GM04503 (cell line): ENCODE measurements at regions not wholly inside any gene's neighbourhood (a gene's known extent, or its start where the extent isn't known, plus 50 kb on each side); places are given as distances from the start of the nearest gene placed in this dataset.

Experiments
- DNase-seq: peaks from one replicate; pipeline ENCODE4 v3.0.0-alpha.2; 2012; ENCODE audit warnings: low read depth

DNA sequence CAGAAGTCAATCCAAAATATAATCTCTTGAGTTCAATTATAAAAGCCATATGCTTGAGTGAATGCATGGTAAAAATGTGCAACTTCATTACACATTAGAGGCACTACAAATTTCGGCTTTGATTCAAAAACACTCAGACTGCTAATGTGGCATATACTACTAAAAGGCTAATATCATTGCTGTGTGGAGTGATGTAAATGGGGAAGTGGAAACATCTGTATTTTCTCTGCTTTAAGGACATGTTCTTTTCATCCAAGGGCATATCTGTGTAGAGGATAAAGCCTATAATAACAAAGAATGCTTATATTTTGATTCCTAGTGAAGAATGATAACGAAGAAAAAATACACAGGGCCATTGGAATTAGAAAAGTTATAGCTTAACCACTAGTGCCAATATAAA is 643.9 kb upstream of the ZNF608 start:
- no peak for DNase-seq

DNA sequence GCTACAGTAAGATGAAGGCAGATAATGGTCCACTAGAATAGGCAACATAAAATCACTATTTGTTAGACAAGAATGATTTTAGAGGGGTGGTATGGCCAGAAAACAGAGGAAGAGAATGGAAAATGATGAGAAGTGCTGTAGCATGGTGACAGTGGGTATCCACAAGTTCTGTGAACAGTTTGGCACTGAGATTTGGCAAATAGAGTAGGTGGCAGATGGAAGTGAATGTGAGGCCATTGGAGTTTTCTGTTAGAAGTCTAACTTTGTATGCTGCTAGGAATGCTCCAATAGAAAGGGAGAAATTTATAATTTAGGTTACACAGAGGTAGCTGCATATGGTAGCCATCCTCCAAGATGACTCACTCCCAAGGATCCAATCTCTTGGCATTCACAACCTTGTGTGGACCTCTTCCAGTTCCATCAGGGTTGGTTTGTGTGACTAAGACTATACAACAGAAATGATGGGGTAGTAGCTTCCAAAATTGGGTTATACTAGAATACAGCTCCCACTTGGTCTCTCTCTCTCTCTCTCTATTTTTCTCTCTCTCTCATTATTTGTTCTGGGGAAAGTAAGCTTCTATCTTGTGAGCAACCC is 646.9 kb upstream of the ZNF608 start:
- DNase-seq, result no peak

DNA sequence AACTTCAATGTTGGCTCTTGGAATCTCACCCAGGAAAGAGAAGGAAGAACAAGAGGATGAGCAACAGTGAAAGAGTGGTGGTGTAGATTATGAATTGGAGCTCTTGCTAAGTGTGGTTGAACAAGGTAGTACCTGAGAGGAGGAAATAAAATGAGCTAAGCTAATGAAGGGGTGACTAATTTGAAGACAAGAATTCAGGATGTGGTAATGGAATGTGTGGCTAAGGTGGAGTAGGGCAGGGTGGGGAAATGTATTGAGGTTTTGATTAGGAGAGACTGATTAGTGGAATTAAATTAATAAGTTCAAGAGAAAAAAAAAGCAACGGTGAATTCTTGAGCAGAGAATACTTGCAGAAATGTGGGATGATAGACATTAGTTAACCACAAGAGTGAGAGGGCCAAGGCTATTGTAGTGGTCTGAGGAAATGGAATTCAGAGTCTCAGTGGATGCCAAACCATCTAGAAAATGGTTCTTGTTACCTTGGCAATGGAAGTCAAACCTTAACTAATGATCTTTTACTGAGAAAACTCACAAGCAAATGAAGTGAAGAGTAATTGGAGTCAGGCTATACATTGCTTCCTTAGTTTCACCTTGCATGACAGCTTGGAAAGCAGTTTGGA is 648.3 kb upstream of the ZNF608 start:
- DNase-seq, result no peak

DNA sequence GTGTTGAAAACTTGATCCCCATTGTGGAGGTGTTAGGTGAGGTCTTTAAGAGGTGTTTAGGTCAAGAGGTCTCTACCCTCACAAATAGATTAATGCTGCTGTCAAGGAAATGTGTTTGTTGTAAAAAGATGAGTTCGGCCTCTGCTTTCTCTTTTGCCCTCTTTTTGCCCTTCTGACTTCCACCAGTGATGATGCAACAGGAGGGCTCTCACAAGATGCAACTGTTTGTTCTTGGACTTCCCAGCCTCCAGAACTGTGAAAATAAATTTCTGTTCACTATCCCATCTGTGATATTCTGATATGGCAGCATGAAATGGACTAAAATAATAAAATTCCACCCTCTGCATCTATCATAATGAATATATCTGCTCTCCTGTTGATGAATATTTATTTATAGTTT is 650.0 kb upstream of the ZNF608 start:
- DNase-seq, result no peak

DNA sequence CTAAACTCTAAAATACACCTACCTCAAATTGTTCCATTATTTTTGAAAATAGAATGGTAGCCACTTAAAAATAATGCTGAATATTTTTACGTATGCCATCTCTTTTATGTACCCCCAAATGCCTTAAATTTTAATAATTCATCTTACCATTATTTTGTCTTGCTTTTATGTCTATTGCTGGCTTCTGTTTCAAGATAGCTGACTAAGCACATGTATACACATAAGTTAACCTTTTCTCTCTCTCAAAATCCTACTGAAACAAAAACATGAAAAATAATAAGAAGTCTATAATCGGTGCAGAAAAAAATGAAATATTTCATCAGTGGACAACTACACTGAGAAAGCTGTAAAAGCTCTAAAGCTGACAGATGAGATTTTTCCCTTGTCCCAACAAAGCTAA is 652.0 kb upstream of the ZNF608 start:
- DNase-seq, result no peak

DNA sequence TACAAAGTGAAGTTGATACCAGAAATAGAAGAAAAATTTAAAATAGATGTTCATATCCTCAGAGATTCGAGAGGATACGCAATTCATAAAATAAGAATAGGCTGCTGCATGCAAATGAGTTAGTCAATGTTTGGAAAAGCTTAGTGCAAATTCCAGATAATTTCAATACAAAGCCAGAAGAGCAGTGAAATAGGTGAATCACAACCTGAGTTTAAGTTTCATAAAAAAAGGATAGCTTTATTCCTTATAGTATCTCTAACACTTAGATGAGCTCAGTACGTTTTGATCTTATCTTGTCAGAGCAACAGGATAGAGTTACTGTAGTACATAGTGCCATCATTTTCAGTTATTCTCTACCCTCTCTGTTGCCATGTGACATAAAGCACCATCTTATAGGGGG is 653.4 kb upstream of the ZNF608 start:
- no peak for DNase-seq

DNA sequence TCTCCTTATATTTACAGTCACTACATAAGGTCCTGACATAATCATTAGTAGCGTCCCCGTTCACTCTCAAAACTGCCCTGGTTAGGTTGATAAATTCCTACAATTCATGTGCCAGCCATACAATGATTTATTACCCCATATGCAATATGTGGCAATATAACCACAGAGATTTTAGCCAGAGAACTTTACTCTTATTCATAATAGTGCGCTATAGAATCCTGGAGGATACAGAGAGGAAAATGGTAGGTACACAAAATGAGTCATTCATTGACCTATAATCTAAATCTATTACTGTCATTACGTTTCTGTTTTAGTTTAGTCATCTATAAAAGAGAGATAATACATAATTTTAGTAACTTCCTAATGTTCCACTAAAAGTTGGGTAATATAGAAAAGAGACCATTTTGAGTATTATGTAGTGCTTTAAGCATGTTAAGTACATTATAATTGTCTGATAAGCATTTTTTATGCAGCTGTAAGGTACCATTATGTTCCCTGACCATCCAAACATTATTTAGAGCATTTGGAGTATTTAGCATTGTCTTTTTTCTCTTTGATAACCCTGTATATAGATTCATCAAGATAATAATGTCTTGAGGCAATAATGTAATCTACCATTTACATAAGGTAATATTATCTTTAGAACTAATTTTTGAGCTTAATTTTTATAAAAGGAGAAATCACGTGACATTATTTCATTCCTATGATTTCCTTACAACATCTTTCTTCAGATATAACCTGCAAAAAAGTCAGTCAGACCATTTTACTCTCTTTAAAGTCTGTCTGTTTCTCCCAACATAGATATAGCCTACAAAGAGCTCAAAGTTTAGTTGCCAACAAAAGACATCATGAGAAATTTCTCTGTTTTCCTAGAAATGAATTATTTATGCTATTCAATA is 655.5 kb upstream of the ZNF608 start:
- DNase-seq, result no peak

DNA sequence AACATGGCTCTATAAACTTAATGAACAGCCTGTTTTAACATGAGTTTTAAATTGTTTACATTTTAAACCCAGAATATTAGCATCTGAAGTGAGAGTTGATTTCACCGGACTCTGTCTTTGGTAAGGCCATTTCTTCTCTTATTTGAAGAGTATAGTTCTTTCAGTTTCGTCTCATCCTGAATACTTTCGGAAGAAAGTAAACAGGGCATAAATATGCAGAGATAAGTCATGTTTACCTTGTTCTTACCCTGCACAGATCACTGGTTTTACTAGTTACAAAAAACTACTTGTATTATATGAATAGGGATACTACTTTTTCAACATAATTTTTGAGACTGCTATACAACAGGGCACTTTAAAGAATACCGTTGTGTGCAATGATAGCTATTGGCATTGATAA is 656.3 kb upstream of the ZNF608 start:
- DNase-seq, result no peak

DNA sequence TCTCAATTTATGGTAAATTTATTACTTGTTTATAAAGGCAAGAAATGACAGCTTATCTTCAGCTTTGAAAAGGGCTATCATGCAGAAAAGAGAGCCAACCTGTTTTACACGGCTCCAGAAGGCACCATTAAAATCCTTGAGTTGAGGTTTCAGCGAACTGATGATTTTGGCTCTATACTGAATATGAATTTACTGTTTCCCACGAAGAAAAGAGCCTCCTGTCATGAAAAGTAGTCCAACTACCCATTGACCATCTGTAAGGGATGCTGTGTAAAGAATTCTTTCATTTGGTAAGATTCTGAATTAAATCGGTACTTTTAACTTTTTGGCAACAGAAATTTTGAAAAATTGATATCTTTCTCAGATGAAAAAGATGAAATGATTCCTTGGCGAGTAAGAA is 657.6 kb upstream of the ZNF608 start:
- DNase-seq, result no peak

DNA sequence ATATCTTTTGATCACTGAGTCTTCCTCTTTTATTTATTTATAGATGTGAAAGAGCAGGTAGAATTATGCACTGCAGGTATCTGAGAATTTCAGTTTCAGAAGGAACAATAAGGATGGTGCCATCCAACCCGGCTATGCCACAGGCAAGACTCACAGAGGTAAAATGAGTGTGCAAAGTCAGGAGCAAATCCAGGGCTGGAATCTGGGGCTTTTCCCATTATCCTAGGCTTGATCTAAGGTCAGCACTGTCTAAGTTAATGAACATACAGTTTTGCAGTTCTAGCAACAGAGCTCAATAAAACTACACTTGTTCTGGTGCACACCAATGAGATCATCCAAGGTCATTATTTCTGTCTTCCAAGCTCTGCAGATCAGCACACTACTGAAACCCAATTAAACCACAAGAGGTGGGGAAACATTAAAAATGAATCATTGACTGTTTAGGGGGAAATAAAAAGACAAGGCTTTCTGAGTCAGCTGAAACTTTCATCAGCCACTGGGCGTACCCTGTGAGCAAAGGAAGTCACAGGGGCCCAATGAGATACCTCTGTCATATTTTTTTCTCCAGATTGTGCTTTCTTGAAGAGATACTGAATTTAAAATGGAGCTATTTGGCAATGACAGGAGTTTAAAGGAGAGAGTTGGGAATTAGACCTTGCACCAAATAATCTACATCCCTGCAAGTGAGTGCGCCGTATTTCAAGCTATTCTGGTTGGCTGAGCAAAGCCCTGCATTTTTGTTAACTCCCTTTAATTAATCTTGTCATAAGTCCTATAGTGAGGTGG is 662.2 kb upstream of the ZNF608 start:
- peak; percentile 74 for DNase-seq

DNA sequence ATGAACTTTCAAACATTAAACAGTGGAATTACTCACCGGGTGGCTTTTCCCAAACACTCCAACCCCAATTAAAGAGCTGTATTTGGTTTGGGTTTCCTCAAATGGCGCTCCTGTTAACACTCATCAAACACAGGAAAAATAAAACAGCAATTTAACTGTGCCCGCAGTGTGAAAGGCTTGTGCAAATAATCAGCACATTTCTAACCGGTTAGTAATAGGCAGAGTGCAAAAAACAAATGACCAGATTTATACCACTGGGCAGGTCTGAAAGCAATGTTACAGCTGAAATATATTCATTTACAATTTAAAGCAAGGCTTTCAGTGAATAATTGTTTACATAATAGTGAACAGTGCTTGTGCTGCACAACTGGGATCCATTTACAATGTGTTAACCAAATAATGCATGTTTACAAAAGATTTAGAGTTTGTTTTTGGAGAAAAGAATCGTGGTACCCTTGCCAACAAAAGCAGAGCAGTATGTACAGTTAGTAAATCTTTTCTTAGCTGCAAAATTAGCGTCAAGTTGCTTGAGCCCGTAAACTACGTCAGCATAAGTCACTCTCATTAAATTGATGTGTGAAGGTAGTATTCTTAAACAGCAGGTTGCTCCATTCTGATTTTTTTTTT is 662.9 kb upstream of the ZNF608 start:
- DNase-seq, result no peak

DNA sequence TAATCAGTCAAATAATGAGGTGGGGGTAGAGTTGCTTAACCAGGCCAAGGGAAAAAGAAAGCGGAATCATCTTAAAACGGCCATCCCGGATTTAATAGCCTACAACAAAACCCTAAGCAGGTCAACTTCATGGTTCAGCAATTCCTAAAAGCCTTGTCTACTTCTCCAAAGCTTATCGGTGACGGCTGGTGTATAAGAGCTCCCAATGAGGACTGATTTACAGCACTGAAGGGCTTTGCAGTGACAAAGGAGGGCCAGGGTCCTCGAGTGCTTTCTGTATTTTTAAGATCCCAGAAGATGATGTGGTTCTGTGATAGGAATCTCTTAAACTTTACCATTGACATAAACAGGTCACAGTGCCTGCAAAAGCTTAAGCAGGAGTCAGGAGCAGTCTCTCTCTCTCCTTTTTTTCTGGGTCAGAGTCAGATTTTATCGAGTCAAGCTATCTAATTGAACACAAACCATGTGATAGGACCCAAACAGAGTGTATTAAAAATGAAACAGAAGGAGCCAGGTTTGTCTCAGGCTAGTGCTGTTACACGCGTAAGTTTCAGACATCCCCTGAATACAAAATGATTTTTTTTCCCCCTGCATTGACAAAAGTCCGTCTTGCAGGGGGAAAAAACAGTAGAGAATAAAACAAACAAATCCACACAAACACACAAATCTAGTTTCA is 663.6 kb upstream of the ZNF608 start:
- DNase-seq, result no peak

DNA sequence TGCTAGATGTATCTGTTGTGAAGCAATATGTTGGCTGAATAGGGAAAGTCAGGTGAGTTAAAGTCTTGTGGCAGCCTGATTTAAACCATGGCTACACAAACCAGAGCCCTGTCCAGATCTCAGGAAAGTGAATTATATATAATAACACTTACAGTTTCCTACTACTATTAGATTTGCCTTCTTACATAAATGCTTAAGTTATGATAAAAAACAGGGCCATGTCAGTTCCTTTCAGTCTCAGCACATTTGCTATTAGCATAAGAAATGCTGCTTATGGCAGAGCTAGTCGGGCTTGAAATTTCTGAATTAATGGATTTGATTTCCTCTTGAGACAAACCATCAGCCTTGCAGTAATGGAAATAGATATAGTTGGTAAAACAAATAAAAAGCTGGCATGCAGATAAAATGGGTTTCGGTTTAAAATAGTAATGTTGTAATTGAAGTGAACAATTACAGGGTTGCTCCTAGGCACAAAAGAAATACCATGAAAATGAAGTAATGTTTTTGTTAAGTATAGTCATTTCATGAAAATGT is 664.2 kb upstream of the ZNF608 start:
- no peak for DNase-seq

DNA sequence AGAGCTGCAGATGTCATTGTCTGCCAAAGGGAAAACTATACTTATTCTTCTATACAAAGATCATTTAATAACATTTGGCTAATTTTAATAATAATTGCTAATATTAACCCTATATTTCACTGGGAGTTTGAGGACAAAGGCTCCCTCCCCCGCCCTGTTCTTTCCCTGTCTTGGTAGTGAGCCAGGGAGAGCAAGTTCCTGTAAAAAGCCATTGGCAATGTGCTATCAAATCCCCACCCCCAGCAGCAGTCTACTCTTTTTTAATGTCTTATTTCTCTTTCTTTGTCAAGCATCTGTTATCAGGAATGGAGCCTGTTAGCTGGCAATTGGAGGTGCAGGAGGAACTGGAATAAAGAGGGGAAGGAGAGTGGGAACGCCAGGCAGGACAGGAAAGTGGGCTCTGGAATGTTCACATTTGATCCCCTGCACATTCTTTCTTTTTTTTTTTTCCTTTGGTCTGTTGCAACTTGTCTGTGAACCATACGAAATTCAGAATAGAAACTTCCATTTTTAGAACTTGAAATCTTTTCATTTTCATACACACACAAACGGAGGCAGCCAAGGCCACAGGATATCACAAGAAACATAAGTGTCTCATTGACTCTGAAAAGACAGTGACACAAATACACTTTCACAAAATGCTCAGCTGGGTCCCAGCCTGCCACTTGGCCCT is 664.8 kb upstream of the ZNF608 start:
- no peak for DNase-seq

DNA sequence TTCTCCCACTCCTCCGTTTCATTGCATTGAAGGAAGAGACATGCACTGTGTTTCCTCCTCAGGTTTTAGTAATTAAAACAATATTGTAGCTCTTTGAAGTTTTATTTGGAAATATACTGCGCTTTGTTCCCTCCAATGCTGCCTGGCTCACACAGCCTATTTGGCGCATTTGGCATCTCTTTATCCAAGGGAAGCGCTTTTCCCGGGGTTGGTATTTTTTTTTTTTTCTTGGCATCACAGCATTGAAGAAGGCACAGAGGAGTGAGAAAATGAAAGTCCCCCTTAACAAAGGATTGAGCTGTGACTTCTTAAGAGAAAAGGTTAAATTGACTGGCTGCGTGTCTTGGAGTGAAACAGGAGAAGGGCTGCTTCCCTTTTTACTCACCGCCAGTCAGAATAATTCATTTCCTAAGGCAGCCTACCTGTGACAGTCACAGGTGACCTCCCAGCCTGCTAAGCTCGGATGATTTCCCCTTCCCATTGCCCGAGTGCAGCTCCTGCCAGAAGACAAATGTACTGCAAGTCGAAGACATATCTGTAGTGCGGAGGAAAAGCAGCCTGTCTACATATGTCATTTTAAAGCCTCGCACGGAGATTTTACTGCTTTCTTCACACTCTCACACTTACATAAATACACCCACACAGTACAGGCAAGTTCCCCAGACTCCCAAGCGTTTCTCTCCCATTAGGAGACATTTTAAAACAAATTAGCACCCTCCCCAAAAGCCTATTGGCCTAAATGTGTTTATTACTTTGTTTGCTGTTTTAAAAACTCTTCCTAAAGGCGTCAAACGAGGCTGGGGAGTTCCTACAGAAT is 665.5 kb upstream of the ZNF608 start:
- DNase-seq, result no peak

DNA sequence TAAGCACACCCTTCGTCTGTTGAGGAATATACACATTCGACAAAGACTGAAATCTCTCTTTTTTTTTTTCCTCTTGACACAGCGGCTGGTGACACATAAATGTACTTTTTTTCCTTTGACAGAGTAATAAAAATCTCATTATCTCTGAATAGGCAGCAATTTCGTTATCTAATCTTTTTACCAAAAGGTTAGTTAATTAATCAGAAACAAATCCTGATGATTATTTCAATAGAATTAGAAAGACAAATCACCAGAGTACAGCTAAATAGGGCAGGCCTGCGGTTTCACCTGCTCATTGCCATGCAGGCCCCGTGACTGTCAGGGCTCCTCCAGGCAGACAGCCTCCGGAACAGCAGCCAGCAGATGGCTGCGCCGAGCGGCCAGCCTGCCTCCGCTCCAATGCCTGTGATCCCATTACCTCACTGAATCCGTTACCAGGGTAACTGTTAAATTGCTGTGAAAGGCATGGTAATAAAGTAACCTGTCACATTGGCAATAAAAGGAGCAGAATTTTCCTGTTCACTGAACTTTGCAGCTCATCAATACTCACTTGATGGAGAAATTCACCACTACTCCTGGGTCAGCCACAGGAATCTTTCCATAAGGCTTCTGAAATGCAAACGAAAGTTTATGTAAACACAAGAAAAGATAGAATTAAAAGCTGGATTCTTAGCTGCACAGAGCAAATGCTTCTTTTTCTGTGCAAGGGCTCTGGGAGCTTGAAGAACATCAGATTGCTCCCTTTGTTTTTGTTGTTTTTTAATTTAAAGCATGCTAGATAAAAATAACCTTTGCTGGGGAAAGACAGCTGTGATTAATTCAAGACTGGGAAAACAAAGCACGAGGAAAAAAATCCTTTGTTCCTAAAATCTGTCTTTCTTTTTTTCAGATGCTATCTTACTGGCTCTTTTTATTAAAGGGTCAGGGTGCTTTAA is 666.4 kb upstream of the ZNF608 start:
- DNase-seq, result no peak

DNA sequence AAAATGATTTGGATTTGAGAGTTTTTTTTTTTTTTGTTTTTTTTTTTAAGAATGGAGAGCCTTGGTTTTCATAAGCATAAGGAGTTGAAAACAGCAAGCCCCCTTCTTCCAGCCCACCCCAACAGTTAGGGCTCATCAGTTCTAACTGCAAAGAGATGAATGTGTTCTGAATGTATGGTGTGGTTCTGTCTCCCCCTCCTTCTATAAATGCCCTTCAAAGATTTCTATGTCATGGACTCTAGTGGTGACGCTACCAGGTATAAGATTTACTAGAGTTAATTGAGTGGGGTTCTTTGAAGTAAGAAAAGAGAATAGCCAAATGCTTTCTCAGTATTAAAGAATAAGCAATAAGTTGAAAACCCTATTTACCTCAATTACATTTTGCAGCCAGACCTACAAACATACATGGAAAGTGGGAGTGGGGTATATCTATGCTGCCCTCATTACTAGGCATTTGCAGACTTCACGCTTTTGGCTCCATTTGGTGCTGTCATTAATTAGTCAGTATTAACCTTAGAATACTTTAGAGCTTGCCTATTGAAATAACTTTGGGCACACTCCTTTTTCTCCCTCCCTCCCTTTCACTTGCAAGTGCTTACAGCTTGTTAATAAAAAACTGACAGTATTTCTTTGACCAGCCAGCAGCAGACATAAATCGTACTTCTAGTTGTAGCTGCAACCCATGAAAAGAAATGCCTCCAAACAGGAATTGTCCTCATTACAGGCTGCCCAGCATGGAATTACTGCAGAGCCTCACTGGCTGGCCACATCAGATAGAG is 667.2 kb upstream of the ZNF608 start:
- DNase-seq, result no peak

DNA sequence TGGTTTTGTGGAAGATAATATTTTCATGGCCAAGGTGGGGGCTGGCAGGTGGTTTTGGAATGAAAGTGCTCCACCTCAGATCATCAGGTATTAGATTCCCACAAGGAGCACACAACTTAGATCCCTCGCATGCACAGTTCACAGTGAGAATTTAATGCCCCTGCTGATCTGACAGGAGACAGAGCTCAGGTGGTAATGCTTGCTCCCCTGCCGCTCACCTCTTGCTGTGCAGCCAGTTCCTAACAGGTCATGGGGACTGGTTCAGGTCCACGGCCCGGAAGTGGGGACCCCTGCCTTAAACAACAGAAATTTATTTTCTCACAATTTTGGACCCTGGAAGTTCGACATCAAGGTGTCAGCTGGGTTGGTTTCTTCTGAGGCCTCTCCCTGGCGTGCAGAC is 668.7 kb upstream of the ZNF608 start:
- DNase-seq, result no peak
